ENCODE measurements at regions not wholly inside any gene's neighbourhood (a gene's known extent, or its start where the extent isn't known, plus 50 kb on each side); places are given as distances from the start of the nearest gene placed in this dataset.

- TF ChIP-seq, protein P1, sequence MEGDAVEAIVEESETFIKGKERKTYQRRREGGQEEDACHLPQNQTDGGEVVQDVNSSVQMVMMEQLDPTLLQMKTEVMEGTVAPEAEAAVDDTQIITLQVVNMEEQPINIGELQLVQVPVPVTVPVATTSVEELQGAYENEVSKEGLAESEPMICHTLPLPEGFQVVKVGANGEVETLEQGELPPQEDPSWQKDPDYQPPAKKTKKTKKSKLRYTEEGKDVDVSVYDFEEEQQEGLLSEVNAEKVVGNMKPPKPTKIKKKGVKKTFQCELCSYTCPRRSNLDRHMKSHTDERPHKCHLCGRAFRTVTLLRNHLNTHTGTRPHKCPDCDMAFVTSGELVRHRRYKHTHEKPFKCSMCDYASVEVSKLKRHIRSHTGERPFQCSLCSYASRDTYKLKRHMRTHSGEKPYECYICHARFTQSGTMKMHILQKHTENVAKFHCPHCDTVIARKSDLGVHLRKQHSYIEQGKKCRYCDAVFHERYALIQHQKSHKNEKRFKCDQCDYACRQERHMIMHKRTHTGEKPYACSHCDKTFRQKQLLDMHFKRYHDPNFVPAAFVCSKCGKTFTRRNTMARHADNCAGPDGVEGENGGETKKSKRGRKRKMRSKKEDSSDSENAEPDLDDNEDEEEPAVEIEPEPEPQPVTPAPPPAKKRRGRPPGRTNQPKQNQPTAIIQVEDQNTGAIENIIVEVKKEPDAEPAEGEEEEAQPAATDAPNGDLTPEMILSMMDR (IDR thresholded peaks at IDR 0.05; ENCODE audit: low read depth, low read length) = peak; percentile 66
- TF ChIP-seq MAX (IDR thresholded peaks at IDR 0.05; ENCODE audit: low read depth, low read length) = peak; percentile 67
These were observed 734.2 kb upstream of the ADAMTS5 start for GRCh38 chr21:27700974-27701614.

All from NB4 (cell line).